ENCODE measurements at regions not wholly inside any gene's neighbourhood (a gene's known extent, or its start where the extent isn't known, plus 50 kb on each side); places are given as distances from the start of the nearest gene placed in this dataset.

DNA sequence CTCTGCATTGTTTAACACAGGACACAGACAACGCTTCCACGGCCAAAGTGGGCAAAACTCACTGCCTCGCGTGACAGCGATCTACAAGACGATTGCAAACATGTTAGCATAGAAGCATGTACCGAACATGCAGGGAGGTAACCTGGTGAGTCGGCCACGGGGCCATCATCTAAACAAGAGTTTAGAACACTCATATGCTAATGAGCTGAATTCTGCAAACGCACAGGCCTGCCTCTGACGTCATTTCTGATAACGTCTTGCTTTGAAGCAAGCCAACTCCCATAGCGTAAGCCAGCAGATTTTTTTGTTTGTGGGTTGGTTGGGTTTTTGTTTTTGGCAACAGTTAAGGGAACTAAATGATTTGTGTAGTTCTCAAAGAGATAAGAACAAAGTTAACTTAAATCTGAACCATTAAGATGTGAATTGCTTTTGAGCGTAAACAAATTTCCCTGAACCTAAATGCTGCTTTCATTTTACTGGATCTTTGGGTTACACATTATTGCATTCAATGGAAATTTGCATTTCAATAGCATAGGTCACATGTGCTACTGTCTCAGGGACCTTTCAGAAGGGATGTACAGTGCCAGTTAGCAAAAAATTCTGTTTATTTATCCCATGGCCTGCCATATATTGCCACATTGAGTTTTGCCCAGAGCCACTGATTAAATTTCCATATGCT is 184.5 kb upstream of the PDE10A start:
- H3K4me1 ChIP-seq (ENCODE audit: insufficient read depth, low read length), result 0 out of 2 replicates have a peak, but pooled peaks cover 4% of the 10 kb centered on the region
- H3K9ac ChIP-seq (ENCODE audit: low read length), result no peak overlapping the region
- H3K79me2 ChIP-seq (ENCODE audit: low read length), result no peaks in the 10 kb centered on the region
- H4K20me1 ChIP-seq (ENCODE audit: low read length), result no peaks in the 10 kb centered on the region
- no peaks in the 10 kb centered on the region for H3F3A ChIP-seq (ENCODE audit: low read length, unreplicated experiment)
- TF ChIP-seq EZH2 (IDR thresholded peaks at IDR 0.05; ENCODE audit: low read length, unreplicated experiment), result no peak
- TF ChIP-seq EZH2phosphoT487 (IDR thresholded peaks at IDR 0.05; ENCODE audit: borderline replicate concordance, low read length), result no peak
- TF ChIP-seq, protein P1, sequence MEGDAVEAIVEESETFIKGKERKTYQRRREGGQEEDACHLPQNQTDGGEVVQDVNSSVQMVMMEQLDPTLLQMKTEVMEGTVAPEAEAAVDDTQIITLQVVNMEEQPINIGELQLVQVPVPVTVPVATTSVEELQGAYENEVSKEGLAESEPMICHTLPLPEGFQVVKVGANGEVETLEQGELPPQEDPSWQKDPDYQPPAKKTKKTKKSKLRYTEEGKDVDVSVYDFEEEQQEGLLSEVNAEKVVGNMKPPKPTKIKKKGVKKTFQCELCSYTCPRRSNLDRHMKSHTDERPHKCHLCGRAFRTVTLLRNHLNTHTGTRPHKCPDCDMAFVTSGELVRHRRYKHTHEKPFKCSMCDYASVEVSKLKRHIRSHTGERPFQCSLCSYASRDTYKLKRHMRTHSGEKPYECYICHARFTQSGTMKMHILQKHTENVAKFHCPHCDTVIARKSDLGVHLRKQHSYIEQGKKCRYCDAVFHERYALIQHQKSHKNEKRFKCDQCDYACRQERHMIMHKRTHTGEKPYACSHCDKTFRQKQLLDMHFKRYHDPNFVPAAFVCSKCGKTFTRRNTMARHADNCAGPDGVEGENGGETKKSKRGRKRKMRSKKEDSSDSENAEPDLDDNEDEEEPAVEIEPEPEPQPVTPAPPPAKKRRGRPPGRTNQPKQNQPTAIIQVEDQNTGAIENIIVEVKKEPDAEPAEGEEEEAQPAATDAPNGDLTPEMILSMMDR (conservative IDR thresholded peaks at IDR 0.05; ENCODE audit: low read depth, low read length), result no peak
- no TSS peak for BruUV-seq (replicated peaks)
- H3K9me3 ChIP-seq (ENCODE audit: low read length), result no peaks in the 10 kb centered on the region
- ChIA-PET POLR2A (ENCODE audit: unreplicated experiment) (interaction anchor here (0.5 kb wide), 1 partner anchor 216 kb away, joined by 3 read pairs; no protein-coding TSS in a partner anchor), CTCF (interaction anchor here (1.3 kb wide), 1 partner anchor 407 kb away, joined by 6 read pairs; no protein-coding TSS in a partner anchor)
- no peak overlapping the region for H2AFZ ChIP-seq (ENCODE audit: low read length)
- no peaks in the 10 kb centered on the region for H3K9me2 ChIP-seq (replicated peaks; ENCODE audit: low read length)
- no peak for DNase-seq
- no peaks in the 10 kb centered on the region; the same call in 1 of the 2 replicates for H3K36me3 ChIP-seq (ENCODE audit: low read depth, low read length)
- H3K4me3 ChIP-seq (ENCODE audit: low read length), result no peak overlapping the region
- peaks cover 6% of the 10 kb centered on the region for H3K27me3 ChIP-seq (ENCODE audit: low read length)
- ATAC-seq, result no peak
- H3K4me2 ChIP-seq (ENCODE audit: low read length), result no peak overlapping the region
- H3K27ac ChIP-seq (ENCODE audit: low read length), result no peak overlapping the region
- intact Hi-C loops (cut with micrococcal nuclease), result no loop called here

DNA sequence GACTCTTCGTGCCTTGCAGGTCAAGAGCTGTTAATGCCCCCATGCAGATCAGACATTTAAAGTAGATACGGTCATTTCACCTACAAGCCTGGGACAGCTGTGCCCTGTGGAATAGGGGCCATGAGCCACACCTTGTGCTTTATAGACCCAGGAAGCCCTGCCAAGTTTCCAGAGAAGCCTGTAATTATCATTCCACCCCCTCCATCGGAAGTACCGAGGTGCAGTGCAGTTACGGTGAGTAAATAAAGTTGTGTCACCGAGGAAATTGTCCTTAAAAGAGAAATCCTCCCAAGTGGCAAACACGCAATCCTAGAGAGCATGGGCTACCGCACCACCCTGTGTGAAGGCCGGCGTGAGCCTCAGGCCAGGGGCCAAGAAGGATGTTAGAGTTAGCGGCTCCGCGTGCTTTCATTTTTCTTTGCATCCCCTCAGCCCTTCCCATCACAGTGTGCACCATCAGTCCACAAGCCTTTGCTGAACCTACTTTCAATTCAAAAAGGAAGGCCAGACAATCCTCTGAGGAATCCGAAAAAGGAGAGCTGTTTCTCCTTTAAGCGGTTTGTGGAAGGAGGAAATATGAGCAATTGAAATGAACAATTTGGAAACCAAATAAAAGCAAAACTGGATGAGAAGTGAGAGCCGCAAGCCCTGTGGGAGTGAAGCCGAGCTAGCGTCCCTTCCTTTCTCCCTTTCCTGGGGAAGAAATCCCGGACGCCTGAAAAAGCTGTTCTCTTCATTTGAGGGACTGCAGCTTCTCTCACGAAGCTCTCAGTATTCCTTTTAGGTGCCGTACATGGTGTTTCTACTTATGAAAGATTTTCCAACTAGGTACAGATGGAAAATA is 183.3 kb upstream of the PDE10A start:
- H3K4me1 ChIP-seq (ENCODE audit: insufficient read depth, low read length), result 0 out of 2 replicates have a peak, but pooled peaks cover 4% of the 10 kb centered on the region
- ATAC-seq, result peak; percentile 59
- peak overlapping the region; percentile 60 for H3K4me3 ChIP-seq (ENCODE audit: low read length)
- peak overlapping the region; percentile 58; the same call in 1 of the 2 replicates for H2AFZ ChIP-seq (ENCODE audit: low read length)
- no TSS peak for BruUV-seq (replicated peaks)
- peak; percentile 19 for DNase-seq
- TF ChIP-seq EZH2phosphoT487 (IDR thresholded peaks at IDR 0.05; ENCODE audit: borderline replicate concordance, low read length), result no peak
- no peak for TF ChIP-seq EZH2 (IDR thresholded peaks at IDR 0.05; ENCODE audit: low read length, unreplicated experiment)
- TF ChIP-seq, protein P1 (conservative IDR thresholded peaks at IDR 0.05; ENCODE audit: low read depth, low read length), result no peak
- H3K79me2 ChIP-seq (ENCODE audit: low read length), result no peaks in the 10 kb centered on the region
- H3K27me3 ChIP-seq (ENCODE audit: low read length), result peaks cover 6% of the 10 kb centered on the region
- 0 out of 2 replicates have a peak overlapping the region, but pooled peaks have one; percentile 5 for H3K27ac ChIP-seq (ENCODE audit: low read length)
- POLR2A ChIA-PET (ENCODE audit: unreplicated experiment), result no interaction called here
- H3K4me2 ChIP-seq (ENCODE audit: low read length), result peak overlapping the region; percentile 79
- no peak overlapping the region for H3K9ac ChIP-seq (ENCODE audit: low read length)
- intact Hi-C loops (cut with micrococcal nuclease), result no loop called here
- H3K36me3 ChIP-seq (ENCODE audit: low read depth, low read length), result no peaks in the 10 kb centered on the region; the same call in 1 of the 2 replicates
- CTCF ChIA-PET, result interaction anchor here (1.3 kb wide), 1 partner anchor 406 kb away, joined by 6 read pairs; no protein-coding TSS in a partner anchor
- H3F3A ChIP-seq (ENCODE audit: low read length, unreplicated experiment), result no peaks in the 10 kb centered on the region
- H3K9me2 ChIP-seq (replicated peaks; ENCODE audit: low read length), result no peaks in the 10 kb centered on the region
- no peaks in the 10 kb centered on the region for H3K9me3 ChIP-seq (ENCODE audit: low read length)
- H4K20me1 ChIP-seq (ENCODE audit: low read length), result no peaks in the 10 kb centered on the region
